Limb (tissue), 2 donors: ENCODE measurements at regions not wholly inside any gene's neighbourhood (a gene's known extent, or its start where the extent isn't known, plus 50 kb on each side); places are given as distances from the start of the nearest gene placed in this dataset.

Experiments
- DNase-seq, 2 donors: peaks; one replicate each; pipeline ENCODE4 v3.0.0-alpha.2; 2016; ENCODE audit errors: extremely low spot score in 2 of 2

DNA sequence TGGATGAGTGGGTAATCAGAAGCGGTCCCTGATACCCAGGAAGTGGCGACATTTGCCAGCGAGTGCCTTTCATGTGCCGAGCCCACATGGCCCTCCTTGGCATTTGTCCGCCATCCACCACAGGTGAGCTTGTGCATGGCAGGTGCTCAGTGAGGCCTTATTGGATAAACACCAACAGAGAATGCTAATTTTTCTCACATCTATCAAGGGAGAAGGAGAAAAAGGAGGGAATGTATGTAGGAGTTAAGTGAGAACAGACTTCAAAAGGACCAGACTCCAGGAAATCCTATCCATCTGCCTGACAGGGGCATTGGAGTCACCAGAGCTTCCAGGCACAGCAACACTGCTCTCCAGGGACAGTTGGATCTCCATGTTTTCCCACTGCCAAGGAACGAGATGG lies 143.5 kb upstream of the ZMIZ1 start:
- no peak for DNase-seq

GRCh38 chr10:78925800-78926319 lies 142.9 kb upstream of the ZMIZ1 start:
- DNase-seq = no peak

GRCh38 chr10:78927257-78927995 lies 141.3 kb upstream of the ZMIZ1 start:
- no peak for DNase-seq

DNA sequence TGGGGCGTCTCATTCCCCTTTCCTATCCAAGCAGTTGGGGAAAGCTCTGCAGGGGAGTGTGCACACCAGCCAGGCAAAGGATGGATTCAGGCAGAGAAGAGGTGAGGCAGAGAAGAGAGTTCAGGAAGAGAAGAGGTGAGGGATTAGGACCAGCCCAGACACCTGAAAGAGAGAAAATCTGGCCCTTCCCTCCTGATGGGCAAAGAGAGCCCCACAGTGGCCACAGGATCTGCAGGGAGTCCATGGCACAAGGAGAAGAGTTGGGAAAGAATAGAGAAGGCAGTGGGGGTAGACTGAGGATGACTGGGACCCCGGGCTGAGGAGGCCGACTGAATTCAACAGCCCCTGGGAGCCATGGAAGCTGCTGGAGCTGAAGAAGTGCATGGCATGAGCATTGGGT lies 140.4 kb upstream of the ZMIZ1 start:
- DNase-seq = no peak

DNA sequence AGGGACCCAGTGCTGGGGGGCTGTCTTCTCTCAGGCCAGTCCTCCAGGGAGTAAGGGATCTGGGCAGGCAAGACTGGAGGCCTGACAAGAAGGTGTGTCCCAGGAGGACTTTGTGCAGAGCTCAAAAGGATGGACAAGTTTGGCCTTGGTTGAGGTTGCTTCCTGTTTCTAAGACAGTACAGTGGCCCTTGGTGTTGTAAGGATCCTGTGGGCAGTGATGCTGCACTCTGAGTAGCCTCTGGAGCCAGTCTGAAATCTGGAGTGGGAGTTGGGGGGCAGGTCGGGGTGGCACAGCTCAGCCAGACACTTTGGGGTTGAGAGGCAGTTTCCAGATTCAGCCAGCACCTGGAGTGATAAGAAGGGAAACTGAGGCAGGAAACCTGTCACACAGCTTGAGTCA lies 139.2 kb upstream of the ZMIZ1 start:
- DNase-seq = no peak

DNA sequence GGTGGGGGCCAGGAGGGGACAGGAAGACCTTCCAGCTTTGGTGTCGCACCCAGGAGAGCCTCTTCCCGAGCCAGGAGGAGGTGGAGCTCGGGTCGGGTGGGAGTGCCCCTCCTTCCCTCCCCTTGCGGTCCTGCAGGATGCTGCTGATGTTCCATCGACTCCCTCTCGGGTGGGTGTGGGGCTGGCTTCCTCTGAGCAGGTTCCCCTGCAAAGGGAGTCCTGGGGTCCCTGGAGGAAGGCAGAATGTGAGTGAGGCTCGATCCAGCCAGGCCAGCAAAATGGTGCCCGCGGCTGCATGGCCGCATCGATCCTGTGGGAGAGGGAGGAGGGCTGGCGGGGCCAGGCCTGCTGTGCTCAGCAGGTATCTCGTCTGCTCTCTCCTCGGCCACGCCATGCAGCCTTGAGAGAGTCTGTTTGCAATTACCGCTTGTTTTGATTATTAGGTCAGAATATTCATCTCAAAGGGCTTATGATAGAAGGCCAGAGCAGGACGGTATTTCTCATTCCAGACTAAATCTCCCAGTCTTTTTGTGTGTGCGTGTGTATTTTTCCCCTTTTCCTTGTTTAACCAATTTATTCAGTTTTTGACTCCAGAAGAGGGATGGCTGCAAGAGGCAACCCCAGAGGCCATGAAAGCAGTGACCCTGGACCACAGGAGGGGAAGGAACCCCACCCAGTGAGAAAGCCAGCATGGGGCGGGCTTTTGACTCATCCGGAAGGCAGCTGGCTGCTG lies 137.3 kb upstream of the ZMIZ1 start:
- DNase-seq = no peak

DNA sequence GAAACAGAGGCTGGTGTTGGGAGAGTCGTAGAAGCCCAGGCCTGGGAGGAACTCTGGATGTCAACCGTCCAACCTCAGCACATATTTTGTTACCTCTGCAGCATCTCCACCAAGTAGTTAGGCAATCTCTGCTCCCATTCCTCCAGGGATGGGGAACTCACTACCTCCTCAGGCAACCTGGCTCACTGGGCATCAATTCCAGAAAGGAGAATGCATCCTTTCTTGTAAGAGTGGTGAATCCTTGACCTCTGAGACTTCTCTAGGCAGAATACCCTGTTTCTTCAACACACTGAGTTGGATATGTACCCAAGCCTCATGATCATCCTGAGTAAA lies 136.7 kb upstream of the ZMIZ1 start:
- no peak for DNase-seq

DNA sequence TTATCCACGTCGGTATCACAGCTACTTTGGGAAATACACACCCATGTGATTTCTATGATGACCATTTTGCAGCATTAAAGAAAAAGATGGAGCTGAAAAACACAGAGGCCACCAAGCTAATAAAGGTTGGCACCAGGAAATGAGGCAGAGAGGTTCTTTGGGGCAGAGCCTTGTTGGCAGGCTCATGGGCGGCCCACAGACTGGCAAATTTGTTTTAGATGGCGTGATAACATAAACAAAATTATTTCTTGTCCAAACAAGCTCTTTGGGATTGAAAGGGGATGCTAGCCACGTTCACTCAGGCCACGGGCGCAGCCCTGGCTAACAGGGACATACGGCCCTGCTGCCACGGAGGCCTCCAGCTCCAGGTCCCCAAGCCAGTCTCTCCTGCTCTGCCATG lies 135.9 kb upstream of the ZMIZ1 start:
- DNase-seq = no peak

DNA sequence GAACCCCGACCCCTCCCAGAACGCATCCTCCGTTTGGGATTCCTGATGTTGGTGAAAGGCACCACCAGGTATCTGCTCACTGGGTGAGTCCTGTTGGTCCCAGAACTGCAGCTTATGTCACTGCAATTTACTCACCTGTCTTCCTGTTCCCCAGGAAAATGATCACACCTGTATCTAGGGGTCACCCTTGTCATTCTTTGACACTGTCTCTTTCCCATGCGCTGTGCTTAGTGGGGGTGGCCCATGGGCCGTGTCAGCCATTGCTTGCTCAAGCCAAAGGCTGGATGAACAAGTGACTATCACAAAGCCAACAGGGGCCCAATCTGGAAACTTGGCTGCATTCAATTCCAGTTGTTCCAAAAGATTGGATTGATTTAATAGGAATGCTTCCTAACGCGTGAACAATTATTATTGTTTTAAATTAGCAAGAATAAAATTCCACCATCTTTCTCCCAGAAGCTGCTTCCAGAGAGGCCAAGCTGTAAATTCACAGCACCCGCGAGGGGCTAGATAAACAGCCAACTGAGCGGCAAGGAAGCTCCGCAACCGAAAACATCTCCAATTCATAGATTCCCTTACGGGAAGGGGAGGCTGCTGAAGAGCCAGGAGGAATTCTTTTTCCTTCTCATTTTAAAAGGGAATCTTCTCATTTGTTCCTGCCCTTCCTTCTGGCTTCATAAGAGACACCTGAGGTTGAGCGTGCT lies 134.8 kb upstream of the ZMIZ1 start:
- no peak for DNase-seq

DNA sequence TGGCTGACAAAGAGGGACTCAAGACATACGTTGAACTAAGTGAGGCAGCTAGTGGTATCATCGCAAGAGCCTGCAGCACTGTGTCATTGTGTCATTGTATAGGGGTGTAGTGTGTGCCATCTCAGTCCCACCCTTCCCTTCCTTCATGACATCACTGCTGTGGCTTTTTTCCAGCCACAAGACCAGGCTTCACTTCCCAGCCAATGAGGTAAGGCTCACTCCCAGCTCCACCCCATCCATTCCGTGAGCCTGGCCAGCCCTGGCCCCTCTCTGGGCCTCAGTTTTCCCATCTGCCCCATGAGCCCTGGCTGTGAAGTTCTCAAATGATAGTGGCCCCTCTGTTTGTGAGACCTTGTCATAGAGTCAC lies 134.3 kb upstream of the ZMIZ1 start:
- DNase-seq = no peak

DNA sequence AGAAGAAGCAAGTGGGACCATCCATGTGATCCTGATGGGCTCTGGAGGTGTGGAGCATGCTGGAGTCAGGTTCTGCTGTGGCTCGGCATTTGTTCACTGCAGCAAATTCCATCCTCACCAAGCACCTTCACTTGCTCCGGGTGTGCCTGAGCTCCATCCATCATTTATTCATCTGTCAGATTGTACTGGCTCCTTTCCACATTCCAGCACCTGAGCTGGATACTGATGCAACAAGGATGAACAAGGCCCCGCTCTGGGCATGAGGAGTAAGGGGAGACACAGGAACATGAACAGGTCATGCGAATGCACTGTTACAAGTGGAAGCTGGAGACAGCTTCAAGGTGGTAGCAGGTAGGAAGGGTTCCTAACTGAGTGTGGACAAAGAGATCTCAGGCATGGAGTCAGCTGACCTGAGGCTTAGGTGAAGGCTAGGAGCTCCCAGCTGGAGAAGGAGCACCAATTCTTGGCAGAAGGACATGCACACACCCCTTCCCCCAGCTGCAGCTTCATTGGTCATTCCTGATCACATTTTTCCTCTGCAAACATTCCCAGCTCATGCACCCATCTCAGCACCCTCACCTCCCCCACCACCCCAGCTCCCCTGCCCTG lies 133.7 kb upstream of the ZMIZ1 start:
- no peak for DNase-seq

DNA sequence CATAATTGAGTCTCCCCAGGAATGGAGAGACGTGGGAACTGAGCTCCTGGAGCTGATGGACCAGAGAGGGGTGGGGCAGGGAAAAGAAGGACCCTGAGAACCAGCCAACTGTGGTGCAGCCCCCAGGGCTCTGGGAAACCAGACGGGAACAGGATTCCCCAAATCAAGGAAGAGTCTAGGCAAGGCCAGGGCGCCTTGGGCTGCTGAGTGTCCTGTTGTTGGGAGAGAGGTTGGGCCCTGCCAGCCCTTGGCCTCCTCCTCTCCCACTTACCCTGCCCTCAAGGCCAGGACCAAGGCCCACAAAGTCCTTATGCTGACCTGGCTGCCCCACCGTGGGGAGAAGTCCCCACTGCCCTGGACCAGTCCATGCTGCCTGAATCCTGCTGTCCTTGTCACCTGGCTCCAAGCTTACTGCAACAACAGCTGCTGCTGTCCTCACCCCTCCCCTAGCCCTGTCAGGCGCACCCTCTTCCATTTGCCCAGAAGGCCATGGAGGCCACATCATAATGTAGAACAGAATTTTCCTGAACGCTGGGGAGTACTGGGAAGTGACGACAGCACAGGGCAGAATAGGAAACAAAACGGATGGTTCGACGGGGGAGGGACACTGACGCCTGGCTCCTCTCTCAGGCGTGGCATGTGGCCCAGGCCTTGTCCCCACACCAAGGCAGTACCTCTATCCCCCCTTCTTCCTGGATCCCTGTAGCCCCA lies 132.9 kb upstream of the ZMIZ1 start:
- no peak for DNase-seq

GRCh38 chr10:78936412-78937342 lies 132.1 kb upstream of the ZMIZ1 start:
- no peak for DNase-seq

GRCh38 chr10:78937393-78937792 lies 131.4 kb upstream of the ZMIZ1 start:
- DNase-seq = no peak

GRCh38 chr10:78937800-78938694 lies 130.7 kb upstream of the ZMIZ1 start:
- no peak for DNase-seq

DNA sequence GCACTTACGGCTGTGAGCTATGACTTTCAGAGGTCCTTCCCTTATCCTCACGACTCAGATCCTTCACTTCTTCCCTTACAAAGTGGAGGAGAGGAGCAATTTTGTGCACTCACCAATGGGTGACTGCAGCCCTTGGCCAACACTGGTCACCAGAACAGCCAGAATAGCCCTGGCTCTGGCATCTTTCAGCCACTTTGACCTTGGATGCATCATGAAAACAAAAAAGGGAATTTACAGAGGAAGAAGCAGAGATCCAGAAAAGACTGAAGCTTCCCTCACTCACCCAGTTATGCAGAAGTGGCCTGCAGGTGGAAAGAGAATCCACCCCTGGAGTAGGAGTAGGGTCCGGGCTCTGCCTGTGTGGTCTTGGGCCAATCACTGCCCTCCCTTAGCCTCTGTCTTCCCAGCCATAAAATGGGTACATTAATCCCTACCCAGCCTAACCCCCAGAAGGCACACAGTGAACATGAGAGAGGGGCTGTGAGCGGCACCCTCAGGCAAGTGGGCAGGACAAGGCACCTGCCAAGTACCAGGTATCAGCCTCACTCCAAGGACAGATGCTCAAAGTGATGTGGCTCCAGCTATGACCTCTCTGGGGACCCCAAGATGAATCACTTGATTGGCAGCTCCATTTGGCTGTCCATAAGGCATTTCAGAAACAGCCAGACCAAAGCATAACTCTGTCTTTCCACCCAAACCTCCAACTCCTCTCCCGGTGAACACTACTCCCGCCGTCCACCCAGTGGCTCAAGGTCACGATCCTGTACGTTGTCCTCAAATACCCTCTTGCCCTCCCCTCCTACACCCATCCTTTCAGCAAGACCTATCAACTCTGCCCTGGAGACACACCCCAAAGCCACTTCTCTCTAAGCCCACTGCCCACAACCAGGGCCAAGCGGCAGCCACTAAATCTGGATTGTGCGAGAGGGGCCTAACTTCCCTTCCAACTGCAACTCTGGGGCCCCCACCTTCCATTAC lies 129.8 kb upstream of the ZMIZ1 start:
- no peak for DNase-seq

DNA sequence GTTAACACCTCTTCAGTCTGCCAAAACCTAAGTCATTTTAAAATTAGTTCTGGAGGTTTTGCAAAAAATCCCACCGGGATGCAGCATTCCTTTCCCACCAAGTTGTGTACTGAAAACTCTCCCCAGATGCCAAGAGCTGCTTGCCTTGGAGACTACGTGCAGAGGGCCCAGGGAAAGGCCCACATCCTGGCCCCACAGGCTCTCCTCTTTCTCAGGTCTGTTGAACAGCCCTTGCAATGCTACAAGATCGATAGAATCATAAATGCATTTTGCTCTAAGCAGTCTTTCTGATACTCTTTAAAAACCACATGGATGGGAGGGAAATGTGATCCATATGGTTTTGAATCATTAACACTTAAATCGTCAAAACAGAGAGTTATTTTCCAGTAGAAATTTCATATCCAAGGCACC lies 126.7 kb upstream of the ZMIZ1 start:
- DNase-seq = peak; percentile 36 to 52

DNA sequence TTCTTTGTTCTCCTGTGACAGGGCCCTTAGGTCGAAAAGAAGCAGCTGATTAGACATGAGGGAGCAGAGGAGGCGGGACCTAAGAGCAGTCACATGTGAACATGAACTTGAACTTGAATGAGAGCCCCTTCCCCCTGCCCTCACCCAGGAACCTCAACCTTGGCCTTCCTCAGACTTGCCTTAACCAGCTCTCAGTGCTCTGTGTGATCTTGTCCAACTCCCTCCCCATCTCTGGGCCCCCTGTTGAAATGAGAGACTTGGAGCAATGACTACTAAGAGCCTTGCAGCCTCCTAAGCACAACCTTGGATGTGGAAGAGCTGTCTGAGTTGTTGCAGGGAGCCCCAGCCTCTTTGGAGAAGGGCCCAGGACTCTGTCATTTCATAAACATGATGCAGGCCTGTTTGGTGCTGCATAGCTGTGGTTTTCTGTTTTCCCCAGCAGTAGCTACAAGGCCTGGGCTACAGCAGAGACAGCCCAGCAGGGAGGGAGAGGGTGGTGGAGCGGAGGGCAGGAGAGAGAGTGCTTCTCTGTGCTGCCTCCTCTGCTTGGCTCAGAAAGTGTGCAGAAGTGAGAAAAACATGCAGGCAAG lies 123.9 kb upstream of the ZMIZ1 start:
- DNase-seq = peak; percentile 61 to 75
